Thymus (tissue), 11 donors: ENCODE measurements at regions not wholly inside any gene's neighbourhood (a gene's known extent, or its start where the extent isn't known, plus 50 kb on each side); places are given as distances from the start of the nearest gene placed in this dataset.
"Not testable (repeated sequence)": the region's sequence is repeated elsewhere in the genome, so short reads cannot be mapped to it uniquely, and the experiment has no call there.

Experiments used
- DNase-seq, 9 donors: peaks; one replicate each; pipeline ENCODE4 v3.0.0-alpha.2; 2013; ENCODE audit warnings: low spot score in 9 of 9, low read depth in 6 of 9, missing footprints in 1 of 9
- H3K27ac ChIP-seq, 2 donors: one replicate each; pipeline ENCODE4 v1.5.1; 2013; ENCODE audit warnings: control low read depth in 1 of 2, low read depth in 1 of 2, low read length in 1 of 2, mild to moderate bottlenecking in 1 of 2, moderate library complexity in 1 of 2
- H3K27me3 ChIP-seq, 2 donors: one replicate each; pipeline ENCODE4 v1.5.1; 2013; ENCODE audit warnings: low read length in 1 of 2; ENCODE audit not compliant: control insufficient read depth in 2 of 2, insufficient read depth in 1 of 2
- H3K36me3 ChIP-seq, 2 donors: one replicate each; pipeline ENCODE4 v1.5.1; 2013; ENCODE audit warnings: low read length in 1 of 2, mild to moderate bottlenecking in 1 of 2, moderate library complexity in 1 of 2; ENCODE audit not compliant: control insufficient read depth in 2 of 2, insufficient read depth in 2 of 2
- H3K4me1 ChIP-seq, 2 donors: one replicate each; pipeline ENCODE4 v1.5.1; 2013; ENCODE audit warnings: low read length in 2 of 2; ENCODE audit not compliant: control insufficient read depth in 2 of 2, insufficient read depth in 2 of 2
- H3K4me3 ChIP-seq, 2 donors: one replicate each; pipeline ENCODE4 v1.5.1; 2013; ENCODE audit warnings: low read length in 2 of 2, control low read depth in 1 of 2, mild to moderate bottlenecking in 1 of 2
- H3K9me3 ChIP-seq, 2 donors: one replicate each; pipeline ENCODE4 v1.5.1; 2013; ENCODE audit warnings: low read length in 1 of 2, mild to moderate bottlenecking in 1 of 2; ENCODE audit not compliant: control insufficient read depth in 2 of 2, insufficient read depth in 1 of 2
- WGBS: extraction: QIAGEN DNeasy Blood & Tissue Kit; methylation state at CpG from one replicate; pipeline ENCODE4 v1.1.7; 2013; 5-methylcytosine and 5-hydroxymethylcytosine counted together
- donor health status: healthy.

DNA sequence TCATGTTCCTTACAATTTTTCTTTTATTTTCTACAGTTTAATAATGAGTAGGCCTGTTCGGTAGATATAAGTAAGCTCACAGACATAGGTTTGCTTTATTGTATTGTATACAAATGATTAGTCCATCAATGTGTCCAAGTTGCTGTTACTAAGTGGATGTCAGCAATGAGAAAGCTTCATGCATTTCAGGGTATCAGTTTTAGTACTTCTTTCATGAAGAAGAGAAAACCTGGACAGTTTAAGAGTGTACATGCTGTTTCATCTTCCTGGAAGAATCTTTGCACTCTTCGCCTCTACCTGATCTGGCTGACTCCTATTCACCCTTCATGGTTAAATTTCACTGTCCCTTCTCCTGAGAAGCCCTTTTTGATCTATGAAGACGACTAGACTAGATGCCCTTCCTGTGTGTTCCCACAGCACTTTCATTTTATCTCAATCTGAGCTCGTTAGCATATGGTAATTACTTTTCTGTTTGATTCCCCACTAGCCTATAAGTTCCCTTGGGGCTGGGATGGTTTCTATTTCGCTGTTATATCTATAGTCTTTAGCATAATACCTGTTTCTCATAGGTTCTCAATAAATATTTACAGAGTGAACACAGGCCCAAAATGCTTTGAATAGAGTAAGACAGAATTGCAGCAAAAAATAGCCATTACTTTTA lies 70.7 kb downstream of the CETN3 start:
- Histone ChIP-seq H3K27ac (no peak overlapping the region), H3K4me3 (no peak overlapping the region), H3K9me3 (no peaks in the 10 kb centered on the region), H3K36me3 (no peaks in the 10 kb centered on the region), H3K27me3 (no peaks in the 10 kb centered on the region), H3K4me1 (no peaks in the 10 kb centered on the region)
- 88% methylated on average over 5 of the region's 5 CpGs for WGBS
- DNase-seq: no peak

DNA sequence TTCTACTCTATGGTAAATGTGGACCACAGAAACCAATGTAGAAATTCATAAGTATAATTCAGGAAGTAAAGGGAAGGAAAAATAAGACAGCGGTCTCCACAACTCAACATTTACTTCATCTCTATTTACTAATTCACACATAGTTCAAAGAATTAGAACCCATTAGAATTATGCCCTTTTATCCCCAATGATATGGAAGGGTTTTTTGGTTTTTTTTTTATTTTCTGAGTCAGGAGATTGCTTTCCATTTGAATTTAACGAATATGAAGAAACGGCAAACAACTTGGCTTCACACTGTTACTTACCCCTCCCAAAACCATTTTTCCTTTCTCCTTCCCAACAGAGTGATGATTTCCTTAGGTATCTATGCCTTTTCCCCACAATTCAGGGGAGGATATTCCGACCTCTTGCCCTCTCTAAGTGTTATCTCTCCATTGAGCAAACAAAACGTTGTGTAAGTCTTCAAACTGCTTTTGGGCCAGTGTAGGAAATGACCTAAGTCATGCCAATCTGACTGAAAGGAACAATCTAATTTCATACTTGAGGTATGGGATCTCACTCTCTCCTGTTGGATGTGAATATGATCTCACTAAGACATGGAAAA lies 72.0 kb downstream of the CETN3 start:
- Histone ChIP-seq H3K9me3 (no peaks in the 10 kb centered on the region), H3K27ac (no peak overlapping the region), H3K36me3 (no peaks in the 10 kb centered on the region), H3K4me1 (no peaks in the 10 kb centered on the region), H3K27me3 (no peaks in the 10 kb centered on the region), H3K4me3 (no peak overlapping the region)
- no peak for DNase-seq
- WGBS: 86% methylated on average over 5 of the region's 5 CpGs

GRCh38 chr5:90336752-90337151 lies 72.8 kb downstream of the CETN3 start:
- H3K4me3 ChIP-seq: no peak overlapping the region
- no peaks in the 10 kb centered on the region for H3K9me3 ChIP-seq
- no peak for DNase-seq
- H3K4me1 ChIP-seq: no peaks in the 10 kb centered on the region
- H3K27me3 ChIP-seq: no peaks in the 10 kb centered on the region
- no peaks in the 10 kb centered on the region for H3K36me3 ChIP-seq
- no peak overlapping the region for H3K27ac ChIP-seq

DNA sequence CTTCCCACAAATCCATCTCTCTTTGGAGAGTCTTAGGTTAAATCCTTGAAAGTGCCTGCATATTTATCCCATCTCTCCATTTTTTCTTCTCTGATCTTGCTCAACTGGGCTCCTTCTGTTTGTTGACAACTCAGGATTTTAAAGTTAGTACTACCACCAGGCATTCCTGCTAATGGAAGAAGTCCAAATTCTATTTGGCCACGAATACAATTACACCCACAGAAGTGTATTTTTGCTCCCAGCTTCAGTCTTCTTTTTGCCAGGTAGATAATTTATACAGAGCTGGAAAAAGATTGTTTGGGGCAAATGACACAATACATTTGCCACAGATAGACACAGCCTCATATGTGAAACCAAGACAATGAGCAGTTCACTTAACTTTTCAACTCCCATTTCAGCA lies 74.8 kb downstream of the CETN3 start:
- no peaks in the 10 kb centered on the region for H3K27me3 ChIP-seq
- no peak for DNase-seq
- H3K9me3 ChIP-seq: no peaks in the 10 kb centered on the region
- WGBS: 90% methylated on average over 1 of the region's 1 CpG
- H3K27ac ChIP-seq: no peak overlapping the region
- no peak overlapping the region for H3K4me3 ChIP-seq
- no peaks in the 10 kb centered on the region for H3K36me3 ChIP-seq
- H3K4me1 ChIP-seq: no peaks in the 10 kb centered on the region

- DNase-seq: no peak
- Histone ChIP-seq H3K4me1 (no peaks in the 10 kb centered on the region), H3K27me3 (no peaks in the 10 kb centered on the region), H3K4me3 (no peak overlapping the region), H3K27ac (no peak overlapping the region), H3K9me3 (no peaks in the 10 kb centered on the region), H3K36me3 (no peaks in the 10 kb centered on the region)
- WGBS: 95% methylated on average over 1 of the region's 1 CpG
Measured at GRCh38 chr5:90329911-90330310, 79.6 kb downstream of the CETN3 start.

DNA sequence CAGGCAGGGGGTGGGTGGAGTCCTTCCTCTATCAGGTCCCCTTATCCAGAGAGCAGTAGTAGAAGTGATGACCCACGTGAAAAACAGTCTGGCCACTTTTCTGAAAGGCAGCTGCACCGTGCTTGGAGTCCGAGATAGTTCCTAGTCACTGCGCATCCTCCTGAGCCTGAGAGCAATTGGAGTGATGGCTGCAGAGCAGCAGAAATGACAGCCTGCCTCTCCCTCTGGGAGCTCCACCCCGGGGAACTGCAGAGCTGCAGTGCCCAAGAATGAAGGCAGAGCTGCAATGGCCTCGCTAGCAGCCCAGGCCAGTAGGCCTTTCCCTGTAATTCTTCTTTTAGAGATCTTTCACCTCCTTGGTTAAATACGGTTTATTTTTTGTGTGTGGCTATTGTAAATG lies 82.6 kb downstream of the CETN3 start:
- Histone ChIP-seq H3K27ac (no peak overlapping the region), H3K4me3 (no peak overlapping the region), H3K9me3 (no peaks in the 10 kb centered on the region), H3K36me3 (no peaks in the 10 kb centered on the region), H3K27me3 (no peaks in the 10 kb centered on the region), H3K4me1 (no peaks in the 10 kb centered on the region)
- DNase-seq: no peak
- WGBS: 91% methylated on average over 7 of the region's 7 CpGs

DNA sequence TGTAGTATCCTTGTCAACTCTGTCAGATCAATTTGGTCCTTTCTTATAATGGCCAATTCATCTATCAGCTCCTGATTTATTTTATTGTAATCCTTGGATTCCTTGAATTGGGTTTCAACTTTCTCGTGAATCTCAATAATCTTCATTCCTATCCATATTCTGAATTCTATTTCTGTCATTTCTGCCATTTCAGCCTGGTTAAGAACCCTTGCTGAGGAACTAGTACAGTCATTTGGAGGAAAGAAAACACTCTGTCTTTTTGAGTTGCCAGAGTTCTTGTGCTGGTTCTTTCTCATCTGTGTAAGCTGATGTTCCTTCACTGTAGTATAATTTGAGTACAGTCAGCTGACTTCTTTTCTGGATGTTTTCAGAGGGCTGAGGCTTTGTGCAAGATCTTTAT lies 84.5 kb downstream of the CETN3 start:
- no peaks in the 10 kb centered on the region for H3K9me3 ChIP-seq
- H3K4me3 ChIP-seq: no peak overlapping the region
- no peaks in the 10 kb centered on the region for H3K4me1 ChIP-seq
- DNase-seq: no peak
- H3K27me3 ChIP-seq: no peaks in the 10 kb centered on the region
- no peaks in the 10 kb centered on the region for H3K36me3 ChIP-seq
- no peak overlapping the region for H3K27ac ChIP-seq
- WGBS: 90% methylated on average over 1 of the region's 1 CpG

GRCh38 chr5:90320348-90320747 lies 89.2 kb downstream of the CETN3 start:
- H3K4me1 ChIP-seq, H3K36me3 ChIP-seq, H3K27ac ChIP-seq, H3K9me3 ChIP-seq, H3K4me3 ChIP-seq, DNase-seq, H3K27me3 ChIP-seq: not testable (repeated sequence)

DNA sequence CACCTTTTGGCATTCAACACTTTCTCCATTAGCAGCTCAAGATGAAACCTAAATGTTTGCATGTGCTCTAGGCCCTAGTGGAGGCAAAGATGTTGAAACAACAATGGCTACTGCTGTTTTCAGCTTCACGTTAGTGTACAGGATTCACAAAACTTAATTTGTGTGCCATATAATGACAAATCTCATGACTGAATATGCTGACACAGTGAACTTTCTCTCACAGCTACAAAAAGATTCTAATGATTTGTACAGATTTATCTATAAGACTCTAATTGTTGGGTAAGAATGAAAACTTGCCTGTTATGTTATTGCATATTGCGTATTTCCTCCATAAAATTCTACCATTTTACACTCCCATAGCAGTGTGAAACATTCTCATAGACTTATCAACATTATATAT lies 97.5 kb downstream of the CETN3 start:
- H3K27me3 ChIP-seq: no peaks in the 10 kb centered on the region
- H3K27ac ChIP-seq: no peak overlapping the region
- 95% methylated on average over 2 of the region's 2 CpGs for WGBS

More for the DNA sequence above, 97.5 kb downstream of the CETN3 start:
- Histone ChIP-seq H3K36me3 (no peaks in the 10 kb centered on the region), H3K4me1 (no peaks in the 10 kb centered on the region), H3K4me3 (no peak overlapping the region), H3K9me3 (no peaks in the 10 kb centered on the region)
- DNase-seq: no peak
